T1000 (cell line): ENCODE measurements at regions not wholly inside any gene's neighbourhood (a gene's known extent, or its start where the extent isn't known, plus 50 kb on each side); places are given as distances from the start of the nearest gene placed in this dataset.

Experiments used
- DNase-seq: peaks from one replicate; lab custom pipeline; 2025; ENCODE audit warnings: mixed read lengths; lab: John Stamatoyannopoulos, UW

- no peak for DNase-seq
These were observed 1077.1 kb upstream of the ZEB2 start for GRCh38 chr2:145597006-145597405.

GRCh38 chr2:145596416-145596815, 1076.5 kb upstream of the ZEB2 start:
- DNase-seq: no peak

GRCh38 chr2:145595296-145595695, 1075.4 kb upstream of the ZEB2 start:
- DNase-seq: no peak

GRCh38 chr2:145593991-145594614, 1074.2 kb upstream of the ZEB2 start:
- peak; percentile 28 for DNase-seq

- DNase-seq: no peak
These were observed 1073.4 kb upstream of the ZEB2 start for GRCh38 chr2:145593280-145593679.

GRCh38 chr2:145592361-145592760, 1072.4 kb upstream of the ZEB2 start:
- no peak for DNase-seq

- no peak for DNase-seq
These were observed 1071.3 kb upstream of the ZEB2 start for GRCh38 chr2:145591109-145591809.

- DNase-seq: no peak
These were observed 1068.0 kb upstream of the ZEB2 start for GRCh38 chr2:145587922-145588321.

- DNase-seq: no peak
These were observed 1064.4 kb upstream of the ZEB2 start for GRCh38 chr2:145584353-145584752.

- DNase-seq: no peak
These were observed 1053.7 kb upstream of the ZEB2 start for GRCh38 chr2:145573608-145574007.

- no peak for DNase-seq
These were observed 1052.3 kb upstream of the ZEB2 start for GRCh38 chr2:145572238-145572637.

- no peak for DNase-seq
These were observed 1049.2 kb upstream of the ZEB2 start for GRCh38 chr2:145569108-145569507.

GRCh38 chr2:145563741-145564615, 1044.1 kb upstream of the ZEB2 start:
- no peak for DNase-seq

- DNase-seq: no peak
These were observed 1041.2 kb upstream of the ZEB2 start for GRCh38 chr2:145561152-145561551.

GRCh38 chr2:145558617-145559350, 1038.9 kb upstream of the ZEB2 start:
- no peak for DNase-seq

GRCh38 chr2:145555360-145555759, 1035.4 kb upstream of the ZEB2 start:
- DNase-seq: no peak

- DNase-seq: no peak
These were observed 1031.8 kb upstream of the ZEB2 start for GRCh38 chr2:145551686-145552085.

- no peak for DNase-seq
These were observed 1028.6 kb upstream of the ZEB2 start for GRCh38 chr2:145548479-145548878.

- DNase-seq: no peak
These were observed 1027.7 kb upstream of the ZEB2 start for GRCh38 chr2:145547620-145548019.

- no peak for DNase-seq
These were observed 1026.2 kb upstream of the ZEB2 start for GRCh38 chr2:145546091-145546490.

GRCh38 chr2:145543856-145544255, 1023.9 kb upstream of the ZEB2 start:
- DNase-seq: no peak

GRCh38 chr2:145543155-145543554, 1023.2 kb upstream of the ZEB2 start:
- no peak for DNase-seq
